ENCODE measurements at regions not wholly inside any gene's neighbourhood (a gene's known extent, or its start where the extent isn't known, plus 50 kb on each side); places are given as distances from the start of the nearest gene placed in this dataset.

GRCh38 chr6:71619836-71620235 lies 266.5 kb upstream of the RIMS1 start:
- Mint-ChIP-seq H3K9me3 (peaks cover 3% of the 10 kb centered on the region), H3K4me1 (ENCODE audit: low read depth) (no peaks in the 10 kb centered on the region), H3K4me3 (no peak overlapping the region), H3K27ac (no peak overlapping the region), H3K27me3 (ENCODE audit: low read depth) (no peaks in the 10 kb centered on the region), H3K36me3 (ENCODE audit: low read depth) (no peaks in the 10 kb centered on the region)
- no peak for DNase-seq (ENCODE audit: low spot score)

- H3K4me1 Mint-ChIP-seq (ENCODE audit: low read depth): no peaks in the 10 kb centered on the region
- no peak for DNase-seq (ENCODE audit: low spot score)
- H3K9me3 Mint-ChIP-seq: peaks cover 12% of the 10 kb centered on the region
Measured at GRCh38 chr6:71621918-71622519, 264.3 kb upstream of the RIMS1 start.

DNA sequence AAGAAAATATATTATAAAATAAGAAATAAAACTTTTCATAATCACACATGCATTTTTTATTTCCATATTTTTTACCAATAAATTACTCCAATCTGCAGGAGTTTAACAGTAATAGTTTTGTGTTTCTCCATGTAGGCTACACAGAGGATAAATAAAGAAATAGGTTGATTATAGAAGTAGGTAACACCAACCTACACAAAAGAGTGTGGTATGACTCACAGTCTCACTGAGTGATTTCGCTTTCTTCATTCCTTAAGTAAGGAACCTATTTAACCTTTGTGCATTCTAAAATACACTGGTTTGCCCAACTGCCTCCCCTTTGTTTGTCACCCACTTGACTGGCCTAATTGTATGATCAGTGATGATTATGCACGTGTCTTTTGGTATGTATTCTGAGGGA lies 244.2 kb upstream of the RIMS1 start:
- H3K36me3 Mint-ChIP-seq (ENCODE audit: low read depth): no peaks in the 10 kb centered on the region
- no peak for DNase-seq (ENCODE audit: low spot score)
- no peak overlapping the region for H3K4me3 Mint-ChIP-seq
- H3K27ac Mint-ChIP-seq: no peak overlapping the region
- H3K4me1 Mint-ChIP-seq (ENCODE audit: low read depth): no peaks in the 10 kb centered on the region
- no peaks in the 10 kb centered on the region for H3K9me3 Mint-ChIP-seq
- H3K27me3 Mint-ChIP-seq (ENCODE audit: low read depth): no peaks in the 10 kb centered on the region

More at GRCh38 chr6:71621918-71622519, 264.3 kb upstream of the RIMS1 start:
- Mint-ChIP-seq H3K4me3 (no peak overlapping the region), H3K27me3 (ENCODE audit: low read depth) (no peaks in the 10 kb centered on the region), H3K36me3 (ENCODE audit: low read depth) (no peaks in the 10 kb centered on the region), H3K27ac (no peak overlapping the region)

DNA sequence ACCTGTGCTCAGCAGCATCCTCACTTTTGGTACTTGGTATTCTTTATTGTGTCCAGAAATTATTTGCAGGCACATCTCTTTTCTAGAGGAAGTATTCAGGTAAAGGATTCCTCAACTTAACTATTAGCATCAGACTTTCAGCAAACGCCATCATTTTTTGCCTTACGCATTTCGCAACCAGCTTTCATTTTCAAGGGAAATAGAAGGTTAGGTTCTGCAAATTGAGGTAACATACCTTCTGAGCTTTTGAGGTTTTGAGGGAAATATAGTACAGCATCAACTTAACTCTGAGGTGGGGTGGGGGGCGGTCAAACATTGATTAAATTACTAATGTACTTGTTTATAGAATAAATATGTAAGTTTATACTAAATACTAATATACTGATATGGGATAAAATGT lies 243.6 kb upstream of the RIMS1 start:
- Mint-ChIP-seq H3K27ac (no peak overlapping the region), H3K27me3 (ENCODE audit: low read depth) (no peaks in the 10 kb centered on the region), H3K9me3 (no peaks in the 10 kb centered on the region), H3K4me3 (no peak overlapping the region), H3K36me3 (ENCODE audit: low read depth) (no peaks in the 10 kb centered on the region), H3K4me1 (ENCODE audit: low read depth) (no peaks in the 10 kb centered on the region)
- DNase-seq (ENCODE audit: low spot score): no peak

GRCh38 chr6:71645299-71645698 lies 241.1 kb upstream of the RIMS1 start:
- Mint-ChIP-seq H3K27ac (no peak overlapping the region), H3K36me3 (ENCODE audit: low read depth) (no peaks in the 10 kb centered on the region), H3K9me3 (no peaks in the 10 kb centered on the region), H3K4me3 (no peak overlapping the region), H3K4me1 (ENCODE audit: low read depth) (no peaks in the 10 kb centered on the region), H3K27me3 (ENCODE audit: low read depth) (no peaks in the 10 kb centered on the region)
- no peak for DNase-seq (ENCODE audit: low spot score)

- H3K27ac Mint-ChIP-seq: no peak overlapping the region
- H3K36me3 Mint-ChIP-seq (ENCODE audit: low read depth): no peaks in the 10 kb centered on the region
- no peak for DNase-seq (ENCODE audit: low spot score)
- no peaks in the 10 kb centered on the region for H3K27me3 Mint-ChIP-seq (ENCODE audit: low read depth)
- no peaks in the 10 kb centered on the region for H3K4me1 Mint-ChIP-seq (ENCODE audit: low read depth)
- no peak overlapping the region for H3K4me3 Mint-ChIP-seq
- no peaks in the 10 kb centered on the region for H3K9me3 Mint-ChIP-seq
Measured at GRCh38 chr6:71649915-71650314, 236.4 kb upstream of the RIMS1 start.

DNA sequence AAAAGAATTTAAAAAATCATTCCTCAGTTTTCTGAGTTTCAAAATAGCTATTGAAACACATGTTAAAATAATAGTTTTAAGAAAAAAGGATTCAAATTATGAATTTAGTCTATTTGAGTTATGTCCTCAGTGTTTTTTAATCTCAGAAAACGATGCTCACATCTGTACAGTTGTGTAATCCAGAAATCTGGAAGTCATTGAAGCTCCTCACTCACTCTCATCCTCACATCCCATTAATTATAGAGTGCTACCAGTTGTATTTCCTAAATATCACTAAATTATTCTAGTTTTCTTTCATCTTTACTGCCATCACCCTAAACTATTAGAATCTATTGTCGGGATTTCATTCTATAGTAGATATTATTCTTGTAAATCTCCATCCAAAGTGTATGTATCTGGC lies 234.7 kb upstream of the RIMS1 start:
- Mint-ChIP-seq H3K4me3 (no peak overlapping the region), H3K9me3 (no peaks in the 10 kb centered on the region), H3K27me3 (ENCODE audit: low read depth) (no peaks in the 10 kb centered on the region), H3K27ac (no peak overlapping the region), H3K4me1 (ENCODE audit: low read depth) (no peaks in the 10 kb centered on the region), H3K36me3 (ENCODE audit: low read depth) (no peaks in the 10 kb centered on the region)
- DNase-seq (ENCODE audit: low spot score): no peak

DNA sequence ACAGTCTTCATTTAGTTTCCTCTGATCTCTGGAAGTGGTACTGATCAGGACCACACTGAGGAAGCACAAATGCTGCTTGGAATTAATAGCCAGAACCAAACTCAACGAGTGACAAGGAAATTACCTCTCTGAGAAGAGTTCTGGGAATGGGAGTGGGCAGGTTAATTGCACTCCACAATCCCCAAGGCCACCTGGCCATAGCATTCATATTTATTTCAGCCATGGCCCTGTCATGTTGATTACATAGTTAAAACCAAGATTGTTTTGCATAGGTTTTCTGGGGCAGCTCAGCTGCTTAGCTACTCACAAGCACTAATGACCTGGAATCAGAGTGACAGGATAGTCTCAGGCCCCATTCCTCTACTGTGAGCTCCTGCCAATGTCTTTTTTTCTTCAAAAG lies 230.2 kb upstream of the RIMS1 start:
- H3K4me1 Mint-ChIP-seq (ENCODE audit: low read depth): no peaks in the 10 kb centered on the region
- no peaks in the 10 kb centered on the region for H3K27me3 Mint-ChIP-seq (ENCODE audit: low read depth)
- no peaks in the 10 kb centered on the region for H3K9me3 Mint-ChIP-seq
- no peaks in the 10 kb centered on the region for H3K36me3 Mint-ChIP-seq (ENCODE audit: low read depth)
- H3K27ac Mint-ChIP-seq: no peak overlapping the region
- no peak for DNase-seq (ENCODE audit: low spot score)
- no peak overlapping the region for H3K4me3 Mint-ChIP-seq

GRCh38 chr6:71665931-71666330 lies 220.4 kb upstream of the RIMS1 start:
- H3K9me3 Mint-ChIP-seq: no peaks in the 10 kb centered on the region
- no peak for DNase-seq (ENCODE audit: low spot score)
- no peak overlapping the region for H3K27ac Mint-ChIP-seq
- no peaks in the 10 kb centered on the region for H3K27me3 Mint-ChIP-seq (ENCODE audit: low read depth)
- H3K4me3 Mint-ChIP-seq: no peak overlapping the region
- H3K36me3 Mint-ChIP-seq (ENCODE audit: low read depth): no peaks in the 10 kb centered on the region
- H3K4me1 Mint-ChIP-seq (ENCODE audit: low read depth): no peaks in the 10 kb centered on the region

- no peaks in the 10 kb centered on the region for H3K36me3 Mint-ChIP-seq (ENCODE audit: low read depth)
Measured at GRCh38 chr6:71672876-71673275, 213.5 kb upstream of the RIMS1 start.

GRCh38 chr6:71675386-71675785 lies 211.0 kb upstream of the RIMS1 start:
- no peaks in the 10 kb centered on the region for H3K36me3 Mint-ChIP-seq (ENCODE audit: low read depth)
- no peaks in the 10 kb centered on the region for H3K9me3 Mint-ChIP-seq
- H3K4me3 Mint-ChIP-seq: no peak overlapping the region
- no peaks in the 10 kb centered on the region for H3K4me1 Mint-ChIP-seq (ENCODE audit: low read depth)
- no peaks in the 10 kb centered on the region for H3K27me3 Mint-ChIP-seq (ENCODE audit: low read depth)
- DNase-seq (ENCODE audit: low spot score): no peak
- no peak overlapping the region for H3K27ac Mint-ChIP-seq

More at GRCh38 chr6:71672876-71673275, 213.5 kb upstream of the RIMS1 start:
- no peak overlapping the region for H3K27ac Mint-ChIP-seq
- no peak for DNase-seq (ENCODE audit: low spot score)
- H3K4me1 Mint-ChIP-seq (ENCODE audit: low read depth): no peaks in the 10 kb centered on the region
- no peak overlapping the region for H3K4me3 Mint-ChIP-seq
- H3K9me3 Mint-ChIP-seq: no peaks in the 10 kb centered on the region
- H3K27me3 Mint-ChIP-seq (ENCODE audit: low read depth): no peaks in the 10 kb centered on the region

DNA sequence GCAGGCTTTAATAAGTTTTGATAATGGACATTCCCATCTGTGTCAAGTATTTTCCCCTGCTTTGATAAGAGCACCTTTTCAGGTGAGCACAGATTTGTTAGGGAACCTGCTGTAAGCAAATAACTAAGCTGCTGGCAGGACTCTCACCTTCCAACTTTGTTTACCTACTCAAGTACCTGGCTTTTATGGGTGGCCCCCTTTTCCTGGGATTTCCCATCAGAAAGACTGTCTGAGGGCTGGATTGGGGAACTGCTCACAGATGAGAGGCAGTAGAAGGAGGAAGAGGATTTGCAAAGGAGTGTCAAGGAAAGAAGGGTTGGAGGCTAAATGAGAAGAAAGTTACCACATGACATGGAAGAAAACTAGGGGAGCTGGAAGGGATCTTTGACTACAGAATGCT lies 210.1 kb upstream of the RIMS1 start:
- H3K27ac Mint-ChIP-seq: no peak overlapping the region
- H3K27me3 Mint-ChIP-seq (ENCODE audit: low read depth): no peaks in the 10 kb centered on the region
- no peaks in the 10 kb centered on the region for H3K9me3 Mint-ChIP-seq
- DNase-seq (ENCODE audit: low spot score): no peak
- no peaks in the 10 kb centered on the region for H3K36me3 Mint-ChIP-seq (ENCODE audit: low read depth)
- no peak overlapping the region for H3K4me3 Mint-ChIP-seq
- H3K4me1 Mint-ChIP-seq (ENCODE audit: low read depth): no peaks in the 10 kb centered on the region

DNA sequence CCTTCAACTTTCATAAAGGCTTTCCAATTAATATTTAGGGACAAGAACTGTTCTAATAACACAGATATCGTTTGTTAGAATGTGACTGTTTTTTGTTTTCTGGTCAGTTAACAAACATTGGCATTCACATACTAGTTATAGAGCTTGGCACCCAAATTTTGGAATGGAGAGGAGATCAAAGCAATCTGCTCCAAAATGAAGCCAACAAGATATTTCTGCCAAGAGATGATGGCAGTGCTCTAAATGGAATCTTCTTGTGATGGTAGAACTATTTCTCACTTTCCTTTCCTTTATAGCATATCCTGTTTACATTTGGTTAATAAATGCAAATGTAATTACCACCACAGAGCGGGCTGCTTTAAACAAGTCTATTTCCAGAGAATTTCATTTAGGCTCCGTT lies 208.3 kb upstream of the RIMS1 start:
- no peak overlapping the region for H3K27ac Mint-ChIP-seq
- no peak for DNase-seq (ENCODE audit: low spot score)
- H3K4me3 Mint-ChIP-seq: no peak overlapping the region
- H3K27me3 Mint-ChIP-seq (ENCODE audit: low read depth): no peaks in the 10 kb centered on the region
- H3K9me3 Mint-ChIP-seq: no peaks in the 10 kb centered on the region
- no peaks in the 10 kb centered on the region for H3K4me1 Mint-ChIP-seq (ENCODE audit: low read depth)
- H3K36me3 Mint-ChIP-seq (ENCODE audit: low read depth): no peaks in the 10 kb centered on the region

- Mint-ChIP-seq H3K27ac (no peak overlapping the region), H3K9me3 (no peaks in the 10 kb centered on the region), H3K27me3 (ENCODE audit: low read depth) (no peaks in the 10 kb centered on the region), H3K4me3 (no peak overlapping the region), H3K36me3 (ENCODE audit: low read depth) (no peaks in the 10 kb centered on the region), H3K4me1 (ENCODE audit: low read depth) (no peaks in the 10 kb centered on the region)
- no peak for DNase-seq (ENCODE audit: low spot score)
Measured at GRCh38 chr6:71681234-71681867, 205.0 kb upstream of the RIMS1 start.

Data from T-helper 2 cell treated with Interferon-gamma antibody and Interleukin-4, amounts not matched to agents 5 μg/mL and 100 μg/mL, for 36 hours (primary cell).